ENCODE measurements at regions not wholly inside any gene's neighbourhood (a gene's known extent, or its start where the extent isn't known, plus 50 kb on each side); places are given as distances from the start of the nearest gene placed in this dataset.

GRCh38 chr12:91516695-91517047, 334.1 kb upstream of the DCN start:
- intact Hi-C loops (cut with DNase I), result no loop called here
- DNase-seq (ENCODE audit: low spot score) (no peak), ATAC-seq (no peak)

- DNase-seq (ENCODE audit: low spot score) (no peak), ATAC-seq (no peak)
- intact Hi-C loops (cut with DNase I), result no loop called here
Measured at GRCh38 chr12:91515944-91516694, 333.5 kb upstream of the DCN start.

- ATAC-seq (no peak), DNase-seq (ENCODE audit: low spot score) (no peak)
- intact Hi-C loops (cut with DNase I), result no loop called here
Measured at GRCh38 chr12:91513313-91513712, 330.7 kb upstream of the DCN start.

GRCh38 chr12:91511795-91512420, 329.3 kb upstream of the DCN start:
- intact Hi-C loops (cut with DNase I), result no loop called here
- ATAC-seq, result no peak

GRCh38 chr12:91507754-91508153, 325.1 kb upstream of the DCN start:
- DNase-seq (ENCODE audit: low spot score) (no peak), ATAC-seq (no peak)
- intact Hi-C loops (cut with DNase I), result no loop called here

More at GRCh38 chr12:91511795-91512420, 329.3 kb upstream of the DCN start:
- DNase-seq (ENCODE audit: low spot score), result no peak

GRCh38 chr12:91506452-91506851, 323.8 kb upstream of the DCN start:
- ATAC-seq (no peak), DNase-seq (ENCODE audit: low spot score) (no peak)
- intact Hi-C loops (cut with DNase I), result no loop called here

- intact Hi-C loops (cut with DNase I), result no loop called here
- DNase-seq (ENCODE audit: low spot score), result no peak
Measured at GRCh38 chr12:91505006-91505405, 322.4 kb upstream of the DCN start.

GRCh38 chr12:91502208-91502607, 319.6 kb upstream of the DCN start:
- no peak for DNase-seq (ENCODE audit: low spot score)
- intact Hi-C loops (cut with DNase I), result no loop called here
- ATAC-seq, result no peak

More at GRCh38 chr12:91505006-91505405, 322.4 kb upstream of the DCN start:
- no peak for ATAC-seq

GRCh38 chr12:91496337-91496736, 313.7 kb upstream of the DCN start:
- intact Hi-C loops (cut with DNase I), result no loop called here
- DNase-seq (ENCODE audit: low spot score) (no peak), ATAC-seq (no peak)

GRCh38 chr12:91493308-91493707, 310.7 kb upstream of the DCN start:
- no peak for ATAC-seq
- intact Hi-C loops (cut with DNase I), result no loop called here
- no peak for DNase-seq (ENCODE audit: low spot score)

GRCh38 chr12:91492648-91493047, 310.0 kb upstream of the DCN start:
- intact Hi-C loops (cut with DNase I), result no loop called here
- no peak for DNase-seq (ENCODE audit: low spot score)
- no peak for ATAC-seq

- DNase-seq (ENCODE audit: low spot score), result no peak
- intact Hi-C loops (cut with DNase I), result no loop called here
- no peak for ATAC-seq
Measured at GRCh38 chr12:91490667-91491311, 308.2 kb upstream of the DCN start.

GRCh38 chr12:91483471-91483985, 300.9 kb upstream of the DCN start:
- DNase-seq (ENCODE audit: low spot score) (no peak), ATAC-seq (no peak)
- intact Hi-C loops (cut with DNase I), result no loop called here

- ATAC-seq, result no peak
Measured at GRCh38 chr12:91482231-91482630, 299.6 kb upstream of the DCN start.

GRCh38 chr12:91478500-91478899, 295.9 kb upstream of the DCN start:
- intact Hi-C loops (cut with DNase I), result no loop called here
- ATAC-seq, result no peak
- DNase-seq (ENCODE audit: low spot score), result no peak

More at GRCh38 chr12:91482231-91482630, 299.6 kb upstream of the DCN start:
- intact Hi-C loops (cut with DNase I), result no loop called here
- DNase-seq (ENCODE audit: low spot score), result no peak

- ATAC-seq (no peak), DNase-seq (ENCODE audit: low spot score) (no peak)
- intact Hi-C loops (cut with DNase I), result no loop called here
Measured at GRCh38 chr12:91467686-91468085, 285.1 kb upstream of the DCN start.

- intact Hi-C loops (cut with DNase I), result no loop called here
- DNase-seq (ENCODE audit: low spot score) (no peak), ATAC-seq (no peak)
Measured at GRCh38 chr12:91461061-91461460, 278.4 kb upstream of the DCN start.

GRCh38 chr12:91460469-91460868, 277.9 kb upstream of the DCN start:
- intact Hi-C loops (cut with DNase I), result no loop called here
- DNase-seq (ENCODE audit: low spot score) (no peak), ATAC-seq (no peak)

- intact Hi-C loops (cut with DNase I), result no loop called here
Measured at GRCh38 chr12:91455321-91455720, 272.7 kb upstream of the DCN start.

GRCh38 chr12:91454179-91454578, 271.6 kb upstream of the DCN start:
- intact Hi-C loops (cut with DNase I), result no loop called here
- no peak for DNase-seq (ENCODE audit: low spot score)

More at GRCh38 chr12:91455321-91455720, 272.7 kb upstream of the DCN start:
- no peak for DNase-seq (ENCODE audit: low spot score)
- no peak for ATAC-seq

More at GRCh38 chr12:91454179-91454578, 271.6 kb upstream of the DCN start:
- ATAC-seq, result no peak

Measured in sciatic nerve (tissue), 2 donors.